ENCODE measurements at regions not wholly inside any gene's neighbourhood (a gene's known extent, or its start where the extent isn't known, plus 50 kb on each side); places are given as distances from the start of the nearest gene placed in this dataset.

GRCh38 chr12:34190054-34190453 lies 167.8 kb downstream of the ALG10 start:
- TF ChIP-seq CTCF (tag by site-specific recombination; IDR thresholded peaks at IDR 0.05) (no peak), ZNF140 (tag by site-specific recombination; IDR thresholded peaks at IDR 0.05) (no peak), ZNF280D (tag by site-specific recombination; IDR thresholded peaks at IDR 0.05) (no peak), ZNF654 (tag by site-specific recombination; IDR thresholded peaks at IDR 0.05; ENCODE audit: low read depth) (no peak), ZNF530 (tag by site-specific recombination; IDR thresholded peaks at IDR 0.05; ENCODE audit: low read depth) (no peak), ZNF677 (tag by site-specific recombination; IDR thresholded peaks at IDR 0.05) (no peak), ZNF621 (tag by site-specific recombination; IDR thresholded peaks at IDR 0.05) (no peak), ZBTB10 (tag by site-specific recombination; IDR thresholded peaks at IDR 0.05) (no peak), PBX3 (CRISPR knock-in tag; IDR thresholded peaks at IDR 0.05) (no peak), ZNF830 (tag by site-specific recombination; IDR thresholded peaks at IDR 0.05; ENCODE audit: low read depth) (no peak), ZNF792 (tag by site-specific recombination; IDR thresholded peaks at IDR 0.05) (no peak)
